GM23248 (cell line): ENCODE measurements at regions not wholly inside any gene's neighbourhood (a gene's known extent, or its start where the extent isn't known, plus 50 kb on each side); places are given as distances from the start of the nearest gene placed in this dataset.
"Not testable (repeated sequence)": the region's sequence is repeated elsewhere in the genome, so short reads cannot be mapped to it uniquely, and the experiment has no call there.

Source experiments
- DNase-seq: peaks from one replicate; pipeline ENCODE4 v3.0.0-alpha.2; 2015
- H2AFZ ChIP-seq: fragments of 200-600 bp; sonication (generic); 2 replicates; pipeline ENCODE4 v1.6.1; 2016; ENCODE audit warnings: antibody characterized with exemption
- H3F3A ChIP-seq: fragments of 200-600 bp; sonication (generic); 2 replicates; pipeline ENCODE4 v1.6.1; 2016; ENCODE audit warnings: mild to moderate bottlenecking, antibody characterized with exemption, mixed run types; ENCODE audit not compliant: insufficient read depth
- H3K27ac ChIP-seq: fragments of 200-600 bp; sonication (generic); 2 replicates; pipeline ENCODE4 v1.5.1; 2016; ENCODE audit warnings: mild to moderate bottlenecking
- H3K27me3 ChIP-seq: fragments of 200-600 bp; sonication (generic); replicated peaks from 2 replicates; pipeline ENCODE4 v1.6.1; 2016; ENCODE audit warnings: mild to moderate bottlenecking; ENCODE audit not compliant: insufficient read depth
- H3K36me3 ChIP-seq: fragments of 200-600 bp; sonication (generic); 2 replicates; pipeline ENCODE4 v1.6.1; 2016; ENCODE audit warnings: low read depth, mild to moderate bottlenecking
- H3K4me1 ChIP-seq: fragments of 200-600 bp; sonication (generic); 2 replicates; pipeline ENCODE4 v1.6.1; 2016; ENCODE audit warnings: mild to moderate bottlenecking; ENCODE audit not compliant: insufficient read depth
- H3K4me2 ChIP-seq: fragments of 200-600 bp; sonication (generic); one replicate; pipeline ENCODE4 v1.6.1; 2016; ENCODE audit warnings: mild to moderate bottlenecking; ENCODE audit not compliant: unreplicated experiment
- H3K4me3 ChIP-seq: fragments of 200-600 bp; sonication (generic); 2 replicates; pipeline ENCODE4 v1.5.1; 2016; ENCODE audit warnings: mild to moderate bottlenecking
- H3K79me2 ChIP-seq: fragments of 200-600 bp; sonication (generic); 2 replicates; pipeline ENCODE4 v1.6.1; 2016; ENCODE audit warnings: mild to moderate bottlenecking; ENCODE audit not compliant: insufficient read depth
- H3K9ac ChIP-seq: fragments of 200-600 bp; sonication (generic); 2 replicates; pipeline ENCODE4 v1.6.1; 2016; ENCODE audit warnings: mild to moderate bottlenecking
- H3K9me2 ChIP-seq: fragments of 200-600 bp; sonication (generic); 2 replicates; pipeline ENCODE4 v1.6.1; 2016; ENCODE audit warnings: mixed run types, mild to moderate bottlenecking, moderate library complexity; ENCODE audit not compliant: insufficient read depth
- H3K9me3 ChIP-seq: fragments of 200-600 bp; sonication (generic); one replicate; pipeline ENCODE4 v1.6.1; 2017; ENCODE audit warnings: low read depth
- H4K20me1 ChIP-seq: fragments of 200-600 bp; sonication (generic); 2 replicates; pipeline ENCODE4 v1.6.0; 2016; ENCODE audit not compliant: insufficient read depth
- EZH2 ChIP-seq: fragments of 200-600 bp; sonication (generic); IDR thresholded peaks from 2 replicates; pipeline ENCODE4 v1.6.1; 2018; ENCODE audit warnings: antibody characterized with exemption, mild to moderate bottlenecking; ENCODE audit not compliant: insufficient read depth, poor library complexity, severe bottlenecking
- EZH2phosphoT487 ChIP-seq: fragments of 200-600 bp; sonication (generic); IDR thresholded peaks from 2 replicates; pipeline ENCODE4 v1.6.1; 2018; ENCODE audit warnings: antibody characterized with exemption, moderate library complexity, mild to moderate bottlenecking, low read depth; ENCODE audit not compliant: insufficient read depth
- WGBS, 2 experiments: methylation state at CpG; one replicate each; pipeline ENCODE4 v1.1.6; 2015 to 2017; ENCODE audit warnings: low lambda C conversion rate in 2 of 2, low coverage in 1 of 2; ENCODE audit errors: missing lambda C conversion rate in 2 of 2; 5-methylcytosine and 5-hydroxymethylcytosine counted together
- in situ Hi-C: fragments of 300-500 bp; cut with MboI; formaldehyde crosslinking; loops from 2 replicates; pipeline ENCODE4 v1.15.0; 2020

GRCh38 chr13:87972568-87972967 is 301.4 kb downstream of the SLITRK5 start:
- H3K4me1 ChIP-seq, result no peaks in the 10 kb centered on the region
- no peaks in the 10 kb centered on the region for H3K9me3 ChIP-seq
- no peak overlapping the region for H3K9ac ChIP-seq
- no peak for DNase-seq
- no peak overlapping the region for H3K4me3 ChIP-seq
- H3K4me2 ChIP-seq, result no peak overlapping the region
- H3K27ac ChIP-seq, result no peak overlapping the region
- in situ Hi-C loops, result no loop called here
- H2AFZ ChIP-seq, result no peak overlapping the region
- H4K20me1 ChIP-seq, result no peaks in the 10 kb centered on the region
- no peaks in the 10 kb centered on the region for H3K36me3 ChIP-seq
- H3K27me3 ChIP-seq, result no peaks in the 10 kb centered on the region
- no peak for TF ChIP-seq EZH2
- no peak for TF ChIP-seq EZH2phosphoT487
- H3F3A ChIP-seq, result no peaks in the 10 kb centered on the region
- 7 to 15% methylated on average over 1 of the region's 1 CpG for WGBS, 2 experiments
- no peaks in the 10 kb centered on the region for H3K79me2 ChIP-seq
- H3K9me2 ChIP-seq, result no peaks in the 10 kb centered on the region

DNA sequence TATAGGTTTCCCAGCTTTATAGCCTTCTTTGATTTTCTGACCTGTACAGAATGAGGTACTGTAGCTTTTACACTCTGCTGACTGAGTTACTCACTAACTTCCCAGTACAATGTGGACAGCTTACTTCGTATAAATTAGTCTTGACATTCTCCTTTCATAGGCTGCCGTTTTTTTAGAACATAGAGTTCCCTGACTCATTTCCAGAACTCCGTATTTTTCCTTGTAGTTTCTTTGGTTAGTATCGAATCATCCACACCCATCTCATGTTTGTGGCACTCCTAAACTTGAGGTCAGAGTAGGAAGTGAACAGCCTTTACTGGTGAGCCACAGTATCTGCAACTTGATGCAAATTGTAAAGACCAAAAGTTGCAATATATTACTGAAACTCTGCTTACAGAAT is 303.9 kb downstream of the SLITRK5 start:
- Histone ChIP-seq H3K9me3 (no peaks in the 10 kb centered on the region), H3K9me2 (no peaks in the 10 kb centered on the region), H3K79me2 (no peaks in the 10 kb centered on the region), H3K9ac (no peak overlapping the region), H3F3A (no peaks in the 10 kb centered on the region), H3K36me3 (no peaks in the 10 kb centered on the region), H2AFZ (no peak overlapping the region), H3K27me3 (no peaks in the 10 kb centered on the region), H3K4me2 (no peak overlapping the region), H3K4me3 (no peak overlapping the region), H3K27ac (no peak overlapping the region), H3K4me1 (no peaks in the 10 kb centered on the region), H4K20me1 (no peaks in the 10 kb centered on the region)
- DNase-seq, result no peak
- in situ Hi-C loops, result no loop called here
- no peak for TF ChIP-seq EZH2
- TF ChIP-seq EZH2phosphoT487, result no peak
- WGBS, 2 experiments, result 28 to 34% methylated on average over 4 of the region's 4 CpGs

- WGBS, 2 experiments, result 71 to 80% methylated on average over 3 to 14 of the region's 26 CpGs
- in situ Hi-C loops, H3K27ac ChIP-seq, H3K4me3 ChIP-seq, H3K79me2 ChIP-seq, H3K27me3 ChIP-seq, DNase-seq, H3K9me3 ChIP-seq, H3F3A ChIP-seq, H3K4me2 ChIP-seq, H3K36me3 ChIP-seq, H3K9ac ChIP-seq, H3K9me2 ChIP-seq, H2AFZ ChIP-seq, H4K20me1 ChIP-seq, H3K4me1 ChIP-seq: not testable (repeated sequence)
These were observed 305.5 kb downstream of the SLITRK5 start for GRCh38 chr13:87976650-87977049.

- Histone ChIP-seq H3K9ac (no peak overlapping the region), H3K27ac (no peak overlapping the region), H3K4me2 (no peak overlapping the region), H3K9me2 (no peaks in the 10 kb centered on the region), H2AFZ (no peak overlapping the region), H3K36me3 (no peaks in the 10 kb centered on the region), H3K79me2 (no peaks in the 10 kb centered on the region), H3K9me3 (no peaks in the 10 kb centered on the region), H3K27me3 (no peaks in the 10 kb centered on the region), H4K20me1 (no peaks in the 10 kb centered on the region), H3F3A (no peaks in the 10 kb centered on the region), H3K4me3 (no peak overlapping the region), H3K4me1 (no peaks in the 10 kb centered on the region)
- no peak for DNase-seq
- TF ChIP-seq EZH2 (no peak), EZH2phosphoT487 (no peak)
- 27 to 31% methylated on average over 2 of the region's 2 CpGs for WGBS, 2 experiments
- in situ Hi-C loops, result no loop called here
These were observed 310.2 kb downstream of the SLITRK5 start for GRCh38 chr13:87981416-87981815.

GRCh38 chr13:87982400-87982799 is 311.2 kb downstream of the SLITRK5 start:
- Histone ChIP-seq H3K79me2 (no peaks in the 10 kb centered on the region), H3K36me3 (no peaks in the 10 kb centered on the region), H3K9me2 (no peaks in the 10 kb centered on the region), H3K4me1 (no peaks in the 10 kb centered on the region), H3K9ac (no peak overlapping the region), H3K27me3 (no peaks in the 10 kb centered on the region), H4K20me1 (no peaks in the 10 kb centered on the region), H3K4me2 (no peak overlapping the region), H3F3A (no peaks in the 10 kb centered on the region), H3K27ac (no peak overlapping the region), H2AFZ (no peak overlapping the region), H3K4me3 (no peak overlapping the region), H3K9me3 (no peaks in the 10 kb centered on the region)
- DNase-seq, result no peak
- in situ Hi-C loops, result no loop called here
- TF ChIP-seq EZH2phosphoT487 (no peak), EZH2 (no peak)
